Suprapubic skin (tissue), 4 donors: ENCODE measurements at regions not wholly inside any gene's neighbourhood (a gene's known extent, or its start where the extent isn't known, plus 50 kb on each side); places are given as distances from the start of the nearest gene placed in this dataset.

Source experiments
- DNase-seq, 2 donors: peaks; one replicate each; pipeline ENCODE4 v3.0.0-alpha.2; 2019; ENCODE audit warnings: low spot score in 2 of 2
- H3K27ac ChIP-seq: fragments of 200-600 bp; sonication (generic); one replicate; pipeline ENCODE4 v1.5.1; 2019
- H3K27me3 ChIP-seq: fragments of 200-600 bp; sonication (generic); one replicate; pipeline ENCODE4 v1.5.1; 2019
- H3K36me3 ChIP-seq: fragments of 200-600 bp; sonication (generic); one replicate; pipeline ENCODE4 v1.5.1; 2019
- H3K4me1 ChIP-seq: fragments of 200-600 bp; sonication (generic); one replicate; pipeline ENCODE4 v1.5.1; 2019
- H3K4me3 ChIP-seq: fragments of 200-600 bp; sonication (generic); one replicate; pipeline ENCODE4 v1.5.1; 2019; ENCODE audit warnings: mild to moderate bottlenecking
- H3K9me3 ChIP-seq: fragments of 200-600 bp; sonication (generic); one replicate; pipeline ENCODE4 v1.5.1; 2019
- EP300 ChIP-seq: sonication (generic); formaldehyde crosslinking; IDR thresholded peaks from one replicate; pipeline ENCODE4 v1.6.1; 2017; ENCODE audit warnings: antibody characterized with exemption
- POLR2A ChIP-seq, 2 donors: fragments of 450-650 bp; IDR thresholded peaks; one replicate each; pipeline ENCODE4 v1.6.1; 2017; ENCODE audit warnings: antibody characterized with exemption in 2 of 2, mild to moderate bottlenecking in 2 of 2, moderate library complexity in 2 of 2
- POLR2AphosphoS5 ChIP-seq, 3 donors: sonication (generic); formaldehyde crosslinking; IDR thresholded peaks; one replicate each; pipeline ENCODE4 v1.6.1; 2017; ENCODE audit warnings: antibody characterized with exemption in 3 of 3
- WGBS: methylation state at CpG from one replicate; pipeline ENCODE4 v1.1.5; 2018; 5-methylcytosine and 5-hydroxymethylcytosine counted together
- TF ChIP-seq, protein P1 (sequence below), 2 donors: fragments of 200-600 bp in 1 of 2; fragments of 450-650 bp in 1 of 2; sonication (generic) in 1 of 2; IDR thresholded peaks; one replicate each; pipeline ENCODE4 v1.5.1; 2016 to 2019; ENCODE audit warnings: antibody characterized with exemption in 2 of 2, mild to moderate bottlenecking in 1 of 2, moderate library complexity in 1 of 2

DNA sequence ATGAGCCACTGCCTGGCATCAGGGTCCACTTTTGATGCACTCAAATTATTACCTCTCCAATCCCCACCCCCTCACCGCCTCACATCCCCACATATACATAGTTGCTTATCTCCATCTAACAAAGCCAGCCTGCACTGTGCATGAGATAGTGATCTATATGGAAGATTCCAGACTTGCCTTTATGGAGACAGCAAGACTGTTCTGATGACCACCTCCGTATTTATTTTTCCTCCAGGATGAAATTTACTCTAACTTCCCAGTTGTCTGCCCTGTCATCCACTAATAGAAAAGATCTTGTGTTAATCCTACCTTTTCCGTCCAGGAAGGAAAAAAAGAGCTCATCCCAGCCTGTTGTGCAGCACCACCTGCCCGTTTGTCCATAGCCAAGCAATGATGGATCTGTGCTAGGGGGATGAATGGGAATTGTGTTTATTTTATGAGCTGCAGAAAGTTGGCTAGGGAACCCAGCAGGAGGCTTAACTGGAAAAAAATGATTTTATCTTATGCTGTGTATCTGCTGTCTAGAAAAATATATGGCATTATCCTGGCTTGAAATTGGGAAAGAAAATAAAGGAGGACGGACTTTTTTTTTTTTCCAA, 114.5 kb downstream of the CD47 start:
- Histone ChIP-seq H3K9me3 (no peaks in the 10 kb centered on the region), H3K4me1 (peaks cover 1% of the 10 kb centered on the region), H3K4me3 (no peak overlapping the region), H3K27me3 (no peaks in the 10 kb centered on the region), H3K36me3 (no peaks in the 10 kb centered on the region), H3K27ac (no peak overlapping the region)
- TF ChIP-seq, protein P1, sequence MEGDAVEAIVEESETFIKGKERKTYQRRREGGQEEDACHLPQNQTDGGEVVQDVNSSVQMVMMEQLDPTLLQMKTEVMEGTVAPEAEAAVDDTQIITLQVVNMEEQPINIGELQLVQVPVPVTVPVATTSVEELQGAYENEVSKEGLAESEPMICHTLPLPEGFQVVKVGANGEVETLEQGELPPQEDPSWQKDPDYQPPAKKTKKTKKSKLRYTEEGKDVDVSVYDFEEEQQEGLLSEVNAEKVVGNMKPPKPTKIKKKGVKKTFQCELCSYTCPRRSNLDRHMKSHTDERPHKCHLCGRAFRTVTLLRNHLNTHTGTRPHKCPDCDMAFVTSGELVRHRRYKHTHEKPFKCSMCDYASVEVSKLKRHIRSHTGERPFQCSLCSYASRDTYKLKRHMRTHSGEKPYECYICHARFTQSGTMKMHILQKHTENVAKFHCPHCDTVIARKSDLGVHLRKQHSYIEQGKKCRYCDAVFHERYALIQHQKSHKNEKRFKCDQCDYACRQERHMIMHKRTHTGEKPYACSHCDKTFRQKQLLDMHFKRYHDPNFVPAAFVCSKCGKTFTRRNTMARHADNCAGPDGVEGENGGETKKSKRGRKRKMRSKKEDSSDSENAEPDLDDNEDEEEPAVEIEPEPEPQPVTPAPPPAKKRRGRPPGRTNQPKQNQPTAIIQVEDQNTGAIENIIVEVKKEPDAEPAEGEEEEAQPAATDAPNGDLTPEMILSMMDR (IDR thresholded peaks at IDR 0.05) = no peak
- TF ChIP-seq EP300 = no peak
- TF ChIP-seq POLR2A (IDR thresholded peaks at IDR 0.05) = no peak
- WGBS = 91% methylated on average over 5 of the region's 5 CpGs
- no peak for DNase-seq

DNA sequence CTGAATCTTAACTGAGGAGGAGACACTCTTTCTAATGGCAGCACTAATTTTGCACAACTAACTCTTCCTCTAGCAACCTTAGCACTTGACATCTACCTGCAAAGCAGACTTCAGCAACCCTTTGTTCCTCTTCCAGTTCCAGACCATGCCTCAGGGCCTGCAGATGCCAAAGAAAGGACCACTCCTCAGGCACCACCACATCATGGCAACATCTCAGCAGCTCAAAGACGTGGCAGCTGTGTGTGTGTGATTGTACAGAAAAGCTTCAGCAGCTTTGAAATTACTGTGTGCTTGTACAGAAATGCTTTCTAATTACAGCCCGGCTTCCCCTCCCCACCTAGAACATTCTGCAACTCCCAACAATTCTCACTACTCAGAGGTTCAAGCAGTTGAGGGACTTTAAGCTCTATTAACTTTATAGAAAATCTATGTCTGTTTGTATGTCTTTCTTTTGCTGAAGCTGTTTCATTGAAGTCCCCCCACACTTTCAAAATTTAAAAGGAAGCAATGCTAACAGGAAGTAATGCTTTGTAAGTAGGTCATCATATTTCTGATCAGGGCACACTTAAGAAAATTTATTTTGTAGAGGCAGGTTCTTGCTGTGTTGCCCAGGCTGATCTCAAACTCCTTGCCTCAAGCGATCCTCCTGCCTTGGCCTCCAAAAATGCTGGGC, 115.2 kb downstream of the CD47 start:
- Histone ChIP-seq H3K36me3 (no peaks in the 10 kb centered on the region), H3K4me1 (peaks cover under 1% of the 10 kb centered on the region), H3K27ac (no peak overlapping the region), H3K9me3 (no peaks in the 10 kb centered on the region), H3K4me3 (no peak overlapping the region), H3K27me3 (no peaks in the 10 kb centered on the region)
- no peak for TF ChIP-seq POLR2A (IDR thresholded peaks at IDR 0.05)
- 82% methylated on average over 3 of the region's 3 CpGs for WGBS
- no peak for DNase-seq

DNA sequence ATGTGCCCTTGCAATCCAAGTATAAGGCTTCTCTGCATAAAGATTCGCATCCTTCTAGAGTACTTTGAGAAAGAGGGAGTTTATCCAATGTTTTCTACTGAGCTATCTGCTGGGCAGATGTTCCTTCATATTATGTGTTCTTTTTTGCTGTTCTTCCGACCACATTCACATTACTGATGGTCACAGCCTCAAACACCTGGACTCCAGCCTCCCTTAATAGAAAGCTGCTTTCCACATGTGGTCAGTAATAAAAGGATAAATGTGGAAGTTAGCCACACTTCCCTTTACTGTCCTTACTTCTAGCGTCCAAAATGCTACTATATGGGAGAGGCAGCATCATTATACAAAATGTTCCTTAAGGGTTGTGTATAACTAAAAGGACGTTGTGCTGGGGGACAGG, 116.9 kb downstream of the CD47 start:
- no peaks in the 10 kb centered on the region for H3K9me3 ChIP-seq
- TF ChIP-seq POLR2AphosphoS5 (IDR thresholded peaks at IDR 0.05) = no peak
- no peak for TF ChIP-seq POLR2A (IDR thresholded peaks at IDR 0.05)
- TF ChIP-seq EP300 = no peak
- TF ChIP-seq, protein P1 (IDR thresholded peaks at IDR 0.05) = no peak
- no peaks in the 10 kb centered on the region for H3K36me3 ChIP-seq
- H3K4me3 ChIP-seq = no peak overlapping the region
- WGBS = 83% methylated on average over 4 of the region's 4 CpGs
- H3K27ac ChIP-seq = no peak overlapping the region
- peaks cover 7% of the 10 kb centered on the region for H3K4me1 ChIP-seq
- no peaks in the 10 kb centered on the region for H3K27me3 ChIP-seq
- DNase-seq = no peak

DNA sequence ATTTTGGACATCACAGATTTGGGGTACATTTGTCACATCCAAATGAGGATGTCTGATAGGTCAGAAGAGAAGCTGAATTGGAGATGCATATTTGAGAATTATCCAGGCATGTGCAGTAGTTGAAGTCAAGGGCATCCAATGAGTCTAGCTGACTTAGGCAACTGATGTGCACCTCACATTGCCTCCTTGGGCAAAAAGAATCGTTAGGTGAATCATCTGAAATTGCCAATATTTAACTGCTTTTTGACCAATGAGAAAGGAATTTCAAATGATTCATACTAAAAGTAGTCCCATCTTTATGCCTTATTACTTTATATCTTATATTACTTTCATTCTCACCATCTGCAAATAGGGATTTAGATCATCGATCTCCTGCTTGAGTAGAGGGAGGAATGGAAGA, 117.7 kb downstream of the CD47 start:
- 66% methylated on average over 2 of the region's 2 CpGs for WGBS
- Histone ChIP-seq H3K4me1 (peaks cover 7% of the 10 kb centered on the region), H3K27ac (no peak overlapping the region), H3K9me3 (no peaks in the 10 kb centered on the region), H3K4me3 (no peak overlapping the region), H3K36me3 (no peaks in the 10 kb centered on the region), H3K27me3 (no peaks in the 10 kb centered on the region)
- DNase-seq = no peak
- TF ChIP-seq, protein P1 (IDR thresholded peaks at IDR 0.05) = no peak
- TF ChIP-seq POLR2A (IDR thresholded peaks at IDR 0.05) (no peak), EP300 (no peak), POLR2AphosphoS5 (IDR thresholded peaks at IDR 0.05) (no peak)

DNA sequence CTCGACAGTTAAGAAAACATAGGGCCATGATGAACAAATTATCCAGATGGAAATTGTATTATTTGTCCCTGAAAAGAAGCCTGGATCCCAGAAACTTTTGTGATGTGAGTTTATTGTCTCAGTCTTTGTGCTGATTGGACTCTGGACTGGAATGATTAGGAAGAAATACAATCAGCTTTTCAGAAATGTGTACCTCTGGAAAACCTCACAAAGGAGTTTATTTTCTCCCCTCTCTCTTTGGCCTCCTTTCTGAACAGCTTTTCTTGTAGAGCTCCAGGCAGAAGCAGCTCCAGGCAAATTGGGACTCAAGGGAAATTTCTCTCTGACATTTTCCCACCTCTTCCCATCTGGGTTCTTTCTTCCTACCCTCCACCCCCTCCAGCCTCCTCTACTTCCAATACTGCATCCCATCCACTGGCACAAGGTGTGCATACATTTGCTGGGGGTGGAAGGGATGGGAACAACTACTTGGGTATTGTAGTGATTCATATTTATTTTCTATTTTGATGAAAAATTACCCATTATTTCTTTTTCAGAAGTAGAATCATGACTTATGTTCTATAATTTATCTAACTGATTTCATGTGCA, 119.7 kb downstream of the CD47 start:
- no peak overlapping the region for H3K27ac ChIP-seq
- no peaks in the 10 kb centered on the region for H3K36me3 ChIP-seq
- H3K4me1 ChIP-seq = peaks cover 7% of the 10 kb centered on the region
- 65% methylated on average over 1 of the region's 1 CpG for WGBS
- H3K4me3 ChIP-seq = no peak overlapping the region
- no peaks in the 10 kb centered on the region for H3K9me3 ChIP-seq
- H3K27me3 ChIP-seq = no peaks in the 10 kb centered on the region
- TF ChIP-seq POLR2A (IDR thresholded peaks at IDR 0.05) (no peak), EP300 (no peak), POLR2AphosphoS5 (IDR thresholded peaks at IDR 0.05) (no peak)
- DNase-seq = no peak

DNA sequence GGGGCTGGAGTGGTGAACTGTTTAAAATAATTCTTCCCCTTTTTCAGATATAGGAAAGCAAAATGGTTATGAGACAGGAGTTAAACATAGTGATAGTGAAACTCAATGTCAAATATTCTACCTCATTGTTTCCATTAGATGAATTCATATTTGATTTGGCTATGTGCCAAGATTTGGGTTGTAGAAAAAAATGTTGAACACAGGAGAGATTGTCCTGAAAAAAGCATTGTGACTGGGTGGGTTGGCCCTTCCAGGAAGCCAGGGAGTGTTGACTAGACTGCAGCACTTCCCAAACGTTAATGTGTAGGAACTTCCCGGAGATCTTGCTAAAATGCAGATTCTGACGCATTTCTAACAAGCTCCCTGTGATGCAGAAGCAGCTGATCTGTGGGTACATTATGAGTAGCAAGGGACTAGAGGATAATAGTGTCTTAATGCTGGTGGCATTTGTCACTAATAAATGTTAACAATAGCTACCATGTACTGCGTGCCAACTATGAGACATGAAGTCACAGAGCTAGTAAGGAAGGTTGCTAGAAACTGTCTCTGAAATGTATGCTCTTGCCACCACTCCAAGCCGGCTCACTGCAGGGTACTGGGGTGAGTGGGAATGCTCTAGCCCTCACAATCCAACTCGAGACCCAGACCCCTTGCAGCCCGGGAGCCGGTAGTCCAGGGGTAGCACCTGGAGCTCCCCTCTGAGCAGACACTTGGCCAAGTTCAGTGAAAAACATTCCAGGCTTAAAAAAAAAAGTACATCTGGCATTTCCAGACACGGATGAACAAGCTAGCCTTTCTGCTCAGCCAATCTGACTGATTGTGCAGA, 120.6 kb downstream of the CD47 start:
- no peak for DNase-seq
- Histone ChIP-seq H3K27ac (peak overlapping the region; percentile 61), H3K4me1 (peaks cover 7% of the 10 kb centered on the region), H3K27me3 (no peaks in the 10 kb centered on the region), H3K9me3 (no peaks in the 10 kb centered on the region), H3K4me3 (no peak overlapping the region), H3K36me3 (no peaks in the 10 kb centered on the region)
- TF ChIP-seq POLR2A (IDR thresholded peaks at IDR 0.05) (no peak), POLR2AphosphoS5 (IDR thresholded peaks at IDR 0.05) (peak in 1 of 3 donors; percentile 9), EP300 (no peak)
- TF ChIP-seq, protein P1 (IDR thresholded peaks at IDR 0.05) = no peak
- WGBS = 44% methylated on average over 9 of the region's 9 CpGs
